Activated CD8-positive, alpha-beta memory T cell treated with anti-CD3 and anti-CD28 coated beads for 24 hours (primary cell): ENCODE measurements at regions not wholly inside any gene's neighbourhood (a gene's known extent, or its start where the extent isn't known, plus 50 kb on each side); places are given as distances from the start of the nearest gene placed in this dataset.

ENCODE experiments used
- DNase-seq: peaks from one replicate; pipeline ENCODE4 v3.0.0-alpha.2; 2020

- no peak for DNase-seq
Observed at GRCh38 chr2:189374481-189374880, 66.8 kb upstream of the WDR75 start.

- no peak for DNase-seq
Observed at GRCh38 chr2:189375842-189376241, 65.4 kb upstream of the WDR75 start.

GRCh38 chr2:189379287-189379630 lies 62.0 kb upstream of the WDR75 start:
- DNase-seq, result no peak

- no peak for DNase-seq
Observed at GRCh38 chr2:189379731-189380261, 61.5 kb upstream of the WDR75 start.

GRCh38 chr2:189382668-189383067 lies 58.6 kb upstream of the WDR75 start:
- no peak for DNase-seq

GRCh38 chr2:189386741-189387140 lies 54.5 kb upstream of the WDR75 start:
- DNase-seq, result no peak

GRCh38 chr2:189391201-189391600 lies 50.1 kb upstream of the WDR75 start:
- DNase-seq, result no peak
